ENCODE measurements at regions not wholly inside any gene's neighbourhood (a gene's known extent, or its start where the extent isn't known, plus 50 kb on each side); places are given as distances from the start of the nearest gene placed in this dataset.

- TF ChIP-seq, protein P1, sequence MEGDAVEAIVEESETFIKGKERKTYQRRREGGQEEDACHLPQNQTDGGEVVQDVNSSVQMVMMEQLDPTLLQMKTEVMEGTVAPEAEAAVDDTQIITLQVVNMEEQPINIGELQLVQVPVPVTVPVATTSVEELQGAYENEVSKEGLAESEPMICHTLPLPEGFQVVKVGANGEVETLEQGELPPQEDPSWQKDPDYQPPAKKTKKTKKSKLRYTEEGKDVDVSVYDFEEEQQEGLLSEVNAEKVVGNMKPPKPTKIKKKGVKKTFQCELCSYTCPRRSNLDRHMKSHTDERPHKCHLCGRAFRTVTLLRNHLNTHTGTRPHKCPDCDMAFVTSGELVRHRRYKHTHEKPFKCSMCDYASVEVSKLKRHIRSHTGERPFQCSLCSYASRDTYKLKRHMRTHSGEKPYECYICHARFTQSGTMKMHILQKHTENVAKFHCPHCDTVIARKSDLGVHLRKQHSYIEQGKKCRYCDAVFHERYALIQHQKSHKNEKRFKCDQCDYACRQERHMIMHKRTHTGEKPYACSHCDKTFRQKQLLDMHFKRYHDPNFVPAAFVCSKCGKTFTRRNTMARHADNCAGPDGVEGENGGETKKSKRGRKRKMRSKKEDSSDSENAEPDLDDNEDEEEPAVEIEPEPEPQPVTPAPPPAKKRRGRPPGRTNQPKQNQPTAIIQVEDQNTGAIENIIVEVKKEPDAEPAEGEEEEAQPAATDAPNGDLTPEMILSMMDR (IDR thresholded peaks at IDR 0.05; ENCODE audit: poor library complexity): no peak
- TF ChIP-seq EZH2phosphoT487 (IDR thresholded peaks at IDR 0.05; ENCODE audit: low read depth, severe bottlenecking, unreplicated experiment): no peak
- no peak for TF ChIP-seq EZH2 (IDR thresholded peaks at IDR 0.05; ENCODE audit: borderline replicate concordance)
Observed at GRCh38 chr10:6842722-6843121, 262.6 kb upstream of the PRKCQ start.
